ENCODE measurements at regions not wholly inside any gene's neighbourhood (a gene's known extent, or its start where the extent isn't known, plus 50 kb on each side); places are given as distances from the start of the nearest gene placed in this dataset.

- no peak for TF ChIP-seq EGR1 (IDR thresholded peaks at IDR 0.05; ENCODE audit: low read depth)
- peak; percentile 40 to 76 (median 71); a peak in 5 of 6 replicates for TF ChIP-seq CTCF (IDR thresholded peaks at IDR 0.05 in 2 of 3, conservative IDR thresholded peaks at IDR 0.05 in 1 of 3; ENCODE audit: borderline replicate concordance in 1 of 3, insufficient read depth in 1 of 3, low read depth in 2 of 3, low read length in 2 of 3)
- no peak for TF ChIP-seq REST (IDR thresholded peaks at IDR 0.05; ENCODE audit: low read depth)
- no peak for TF ChIP-seq ZNF274 (IDR thresholded peaks at IDR 0.05; ENCODE audit: low read depth, low read length)
- no peak for TF ChIP-seq MAX (IDR thresholded peaks at IDR 0.05)
- TF ChIP-seq ZBTB33 (IDR thresholded peaks at IDR 0.05; ENCODE audit: extremely low read depth, insufficient replicate concordance, low read length) = no peak
- no peak for TF ChIP-seq EZH2 (IDR thresholded peaks at IDR 0.05)
- no peak for TF ChIP-seq POLR2A (IDR thresholded peaks at IDR 0.05; ENCODE audit: borderline replicate concordance, extremely low read depth, insufficient read depth, insufficient read length)
- TF ChIP-seq POLR2AphosphoS5 (IDR thresholded peaks at IDR 0.05; ENCODE audit: low read depth, low read length) = no peak
- TF ChIP-seq ATF3 (IDR thresholded peaks at IDR 0.05) = no peak
- no peak for TF ChIP-seq CEBPB (IDR thresholded peaks at IDR 0.05; ENCODE audit: low read depth)
Observed at GRCh38 chr9:126146254-126147145, 180.1 kb upstream of the MVB12B start.

All from HCT116 (cell line).